Renal pelvis (tissue), 1 donor: ENCODE measurements at regions not wholly inside any gene's neighbourhood (a gene's known extent, or its start where the extent isn't known, plus 50 kb on each side); places are given as distances from the start of the nearest gene placed in this dataset.

Experiments
- DNase-seq: peaks from one replicate; pipeline ENCODE4 v3.0.0-alpha.2; 2013

DNA sequence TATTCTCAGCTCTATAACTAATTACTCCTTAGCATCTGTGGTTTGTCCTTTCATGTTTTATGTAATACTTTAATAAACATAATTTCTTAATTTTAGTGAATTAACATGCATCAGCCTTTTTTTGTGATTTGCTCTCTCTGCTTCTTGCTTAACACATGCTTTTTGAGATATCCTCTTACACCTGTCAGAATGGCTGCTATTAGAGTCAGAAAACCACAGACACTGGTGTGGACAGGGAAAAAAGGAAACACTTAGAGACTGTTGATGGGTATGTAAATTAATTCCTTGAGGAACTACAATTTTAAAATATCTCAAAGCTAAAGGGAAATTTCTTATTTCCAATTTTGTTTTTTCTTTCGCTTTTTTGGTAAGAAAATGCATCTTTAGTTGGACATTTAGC lies 549.0 kb downstream of the ZNF804A start:
- DNase-seq = no peak

DNA sequence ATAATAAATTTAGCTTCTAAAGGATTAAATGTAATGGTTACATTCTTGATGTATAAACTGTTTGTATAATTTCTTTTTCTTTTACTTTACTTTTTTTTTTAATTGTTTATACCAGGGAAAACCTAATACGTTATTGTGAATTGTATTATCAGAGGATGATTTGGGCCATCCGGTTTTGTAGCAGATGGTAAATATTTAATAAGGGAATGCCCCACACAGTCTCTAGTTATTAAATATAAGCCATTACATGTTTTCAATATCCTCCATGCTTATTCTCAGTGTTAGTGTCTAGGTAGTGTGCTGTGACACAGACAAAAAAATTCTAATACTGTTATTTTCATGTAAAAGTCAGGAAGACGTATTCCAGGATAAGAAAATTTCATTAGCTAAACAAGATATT lies 553.9 kb downstream of the ZNF804A start:
- DNase-seq = no peak

GRCh38 chr2:185161701-185162100 lies 563.4 kb downstream of the ZNF804A start:
- no peak for DNase-seq

- DNase-seq = no peak
Observed at GRCh38 chr2:185174353-185174752, 564.3 kb upstream of the FSIP2 start.

DNA sequence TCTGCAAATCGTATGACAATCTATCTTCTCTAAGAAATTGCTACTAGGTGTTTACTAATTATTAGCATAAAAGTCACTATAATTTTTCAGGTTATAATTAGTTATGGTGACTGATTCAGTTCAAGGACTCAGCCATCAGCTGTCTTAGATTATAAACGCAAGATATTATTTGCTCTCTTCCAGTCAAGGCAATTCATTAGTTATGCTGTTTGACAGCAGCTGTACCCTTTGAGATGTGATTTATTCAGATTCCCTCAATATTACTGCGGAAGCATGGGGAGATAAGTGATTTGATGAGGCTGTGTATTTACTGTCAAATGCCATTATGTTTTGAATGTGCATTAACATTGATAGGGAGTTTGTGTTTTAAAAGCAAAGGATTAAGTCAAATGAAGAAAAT lies 558.9 kb upstream of the FSIP2 start:
- DNase-seq = no peak

- DNase-seq = no peak
Observed at GRCh38 chr2:185181901-185182300, 556.7 kb upstream of the FSIP2 start.

DNA sequence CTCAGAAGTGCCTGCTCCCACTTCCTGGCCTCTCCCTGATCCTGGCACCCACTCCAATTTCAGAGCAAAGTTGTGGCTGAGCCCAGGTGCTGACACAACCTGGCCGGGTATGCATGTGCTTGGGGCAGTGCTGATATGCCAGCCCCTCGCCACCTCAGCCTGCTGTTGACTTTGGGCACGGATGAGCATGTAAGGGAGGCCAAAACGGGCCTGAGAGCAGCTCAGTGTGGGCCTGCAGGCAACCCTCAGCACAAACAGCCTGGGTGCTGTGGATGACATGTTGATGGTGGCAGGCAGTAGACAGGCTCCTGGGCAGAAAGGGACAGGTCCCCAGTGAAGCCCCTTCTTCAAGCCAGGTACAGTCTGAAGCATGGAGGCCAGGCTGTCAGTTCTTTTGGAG lies 553.6 kb upstream of the FSIP2 start:
- no peak for DNase-seq

DNA sequence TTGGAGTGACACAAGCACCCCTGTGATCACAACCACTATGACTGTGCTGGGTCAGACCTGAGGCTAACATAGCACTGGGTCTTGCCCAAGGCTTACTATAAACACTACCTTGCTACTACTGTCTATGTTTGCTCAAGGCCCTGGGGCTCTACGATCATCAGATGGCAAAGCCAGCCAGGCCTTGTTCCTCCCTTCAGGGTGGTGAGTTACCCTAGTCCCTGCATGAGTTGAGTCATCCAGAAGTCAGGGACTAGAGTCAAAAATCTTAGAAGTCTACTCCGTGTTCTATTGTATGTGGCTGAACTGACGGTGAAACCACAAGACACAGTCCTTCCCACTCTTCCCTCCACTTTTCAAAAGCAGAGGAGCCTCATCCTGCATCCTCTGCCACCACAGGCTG lies 551.2 kb upstream of the FSIP2 start:
- no peak for DNase-seq

GRCh38 chr2:185188656-185189055 lies 549.9 kb upstream of the FSIP2 start:
- peak; percentile 47 for DNase-seq

GRCh38 chr2:185201063-185201462 lies 537.5 kb upstream of the FSIP2 start:
- DNase-seq = no peak

DNA sequence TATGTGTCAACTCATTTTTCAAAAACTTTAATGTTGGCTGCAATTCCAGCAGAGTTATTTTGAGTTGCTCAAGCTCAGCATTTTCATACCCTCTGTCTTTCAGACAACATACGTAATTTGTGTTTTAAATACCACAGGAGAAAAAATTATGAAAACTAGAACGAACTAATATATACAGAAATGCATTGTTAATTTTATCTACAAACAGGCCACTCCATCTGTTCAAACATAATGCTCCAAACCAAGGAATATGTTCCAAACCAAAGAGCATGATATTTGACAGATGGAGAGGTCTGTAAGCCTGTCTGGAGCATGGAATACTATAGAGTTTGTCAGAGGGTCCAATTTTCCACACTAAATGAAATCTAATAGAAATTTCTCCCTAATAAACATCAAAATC lies 536.2 kb upstream of the FSIP2 start:
- DNase-seq = no peak

DNA sequence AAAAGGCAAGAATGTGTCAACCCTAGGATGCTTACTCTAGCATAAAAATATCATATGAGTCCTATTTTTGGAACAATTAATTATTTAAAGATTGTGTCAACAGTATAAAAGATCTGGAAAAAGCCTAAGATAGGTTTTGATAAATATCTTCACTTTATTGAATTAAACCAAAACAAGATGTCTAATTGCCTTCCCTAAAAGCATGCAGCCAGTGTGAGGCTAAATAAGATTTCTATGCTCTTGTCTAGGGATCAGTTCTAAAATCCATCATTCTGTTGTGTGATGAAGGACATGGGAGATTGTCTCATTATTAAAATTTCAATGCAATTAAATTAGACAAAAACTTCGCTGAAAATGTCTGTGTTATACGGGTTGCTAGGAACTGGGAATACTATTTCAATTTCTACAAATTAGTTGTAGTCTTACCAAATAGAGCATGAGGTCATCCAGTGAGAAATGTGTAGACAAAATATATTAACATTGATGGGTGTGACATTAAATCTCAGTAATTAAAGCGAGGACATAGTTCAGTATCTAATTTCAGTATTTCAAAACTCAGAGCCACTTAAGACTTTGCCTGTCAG lies 535.6 kb upstream of the FSIP2 start:
- no peak for DNase-seq

- peak; percentile 30 for DNase-seq
Observed at GRCh38 chr2:185208261-185208660, 530.3 kb upstream of the FSIP2 start.

DNA sequence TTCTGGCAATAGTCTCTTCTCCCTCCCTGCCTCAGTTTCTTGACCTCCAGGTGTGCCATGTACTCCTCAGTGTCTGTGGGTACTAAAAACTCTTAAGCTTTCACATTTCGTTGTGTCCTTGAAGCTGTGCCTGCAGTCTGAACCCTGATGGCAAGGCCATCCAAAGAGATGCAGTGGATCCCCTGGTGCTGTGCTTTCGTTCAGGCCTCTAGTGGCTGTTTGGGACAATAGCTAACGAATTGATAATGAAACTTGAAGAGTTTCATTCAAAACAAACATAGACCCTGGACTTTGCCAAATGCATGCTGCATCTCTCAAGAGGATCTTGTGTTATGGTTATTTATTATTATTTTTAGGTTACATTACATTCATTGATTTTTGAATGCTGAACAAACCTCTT lies 523.1 kb upstream of the FSIP2 start:
- no peak for DNase-seq

DNA sequence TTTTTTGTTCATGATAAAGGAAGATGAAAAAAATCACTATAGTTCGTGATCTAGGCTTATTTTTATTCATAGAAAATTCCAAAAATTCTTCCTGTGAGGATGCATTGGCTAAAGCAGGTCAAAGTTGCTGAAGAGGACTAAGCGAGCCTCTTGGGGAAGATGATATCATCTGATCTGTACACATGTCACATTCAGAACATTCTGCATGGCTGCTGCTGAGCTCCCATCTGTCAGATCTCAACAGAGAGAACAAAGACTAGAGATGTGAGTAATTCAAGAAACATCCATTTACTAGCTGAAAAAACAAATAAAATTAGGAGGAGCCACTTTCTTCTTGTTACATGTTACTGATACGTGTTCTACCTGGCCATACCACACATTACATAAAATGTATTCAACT lies 518.6 kb upstream of the FSIP2 start:
- DNase-seq = no peak

DNA sequence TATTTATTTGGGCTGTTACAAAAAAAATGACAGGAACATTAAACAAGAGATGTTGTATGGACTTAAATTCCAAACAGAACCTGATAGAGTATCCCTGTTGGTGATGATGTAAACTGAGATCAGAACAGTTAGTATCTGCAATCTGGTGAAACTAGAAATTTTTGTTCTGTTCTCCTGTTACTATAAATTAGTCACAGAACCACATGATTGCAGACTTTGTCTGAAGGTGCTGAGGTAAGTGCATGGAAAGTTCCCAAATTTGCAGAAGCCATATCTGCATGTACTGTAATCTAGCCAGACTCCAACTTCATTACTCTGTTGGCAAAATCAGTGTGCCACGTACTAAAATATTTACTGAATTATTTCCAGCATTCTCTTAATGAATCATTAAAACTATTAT lies 516.3 kb upstream of the FSIP2 start:
- DNase-seq = no peak

GRCh38 chr2:185227391-185227790 lies 511.2 kb upstream of the FSIP2 start:
- no peak for DNase-seq

DNA sequence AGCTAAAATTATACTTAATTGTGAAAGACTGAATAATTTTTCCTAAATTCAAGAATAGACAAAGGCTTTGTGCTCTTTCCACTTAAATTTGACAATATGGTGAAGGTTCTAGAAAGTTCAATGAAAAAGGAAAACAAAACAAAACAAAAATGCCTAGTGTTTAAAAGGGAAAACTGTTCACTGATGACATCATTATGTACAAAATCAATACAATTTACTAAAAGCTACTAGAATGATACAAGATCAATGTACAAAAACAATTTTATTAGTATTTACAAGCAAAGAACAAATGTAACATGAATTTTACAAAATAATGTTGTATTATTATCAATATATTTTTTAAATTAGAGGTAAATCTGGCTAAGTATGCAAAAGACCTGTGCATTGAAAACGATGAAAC lies 499.1 kb upstream of the FSIP2 start:
- DNase-seq = no peak

GRCh38 chr2:185240796-185241195 lies 497.8 kb upstream of the FSIP2 start:
- DNase-seq = no peak

DNA sequence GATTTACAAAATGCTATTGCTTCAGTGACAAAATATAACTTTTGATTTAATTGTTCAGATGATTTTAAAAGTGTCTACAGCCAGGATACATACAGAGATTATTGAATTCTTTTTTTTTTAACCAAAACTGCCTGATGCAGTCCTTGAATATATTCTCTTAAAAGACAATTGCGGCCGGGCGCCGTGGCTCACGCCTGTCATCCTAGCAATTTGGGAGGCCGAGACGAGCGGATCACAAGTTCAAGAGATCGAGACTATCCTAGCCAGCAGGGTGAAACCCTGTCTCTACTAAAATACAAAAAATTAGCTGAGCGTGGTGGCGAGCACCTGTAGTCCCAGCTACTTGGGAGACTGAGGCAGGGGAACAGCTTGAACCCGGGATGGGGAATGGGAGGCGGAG lies 497.0 kb upstream of the FSIP2 start:
- DNase-seq = no peak

DNA sequence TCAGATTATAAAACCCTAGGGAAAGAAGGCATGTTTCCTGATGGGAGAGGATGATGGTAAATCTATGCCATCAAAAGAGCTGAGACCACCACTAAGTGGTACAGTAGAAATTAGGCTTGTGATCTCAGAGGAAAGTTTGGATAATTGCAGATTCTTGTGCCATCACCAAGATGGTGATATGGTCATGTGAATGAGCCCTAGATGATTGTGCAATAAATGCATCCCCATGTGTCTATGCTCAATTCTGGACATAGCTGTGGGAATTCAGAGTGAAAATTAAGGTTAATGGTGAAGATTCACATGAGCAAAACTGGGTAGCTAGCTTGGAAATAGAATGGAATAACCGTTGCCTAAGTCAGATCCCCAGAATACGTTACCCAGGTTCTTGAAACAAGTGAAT lies 496.1 kb upstream of the FSIP2 start:
- DNase-seq = no peak

DNA sequence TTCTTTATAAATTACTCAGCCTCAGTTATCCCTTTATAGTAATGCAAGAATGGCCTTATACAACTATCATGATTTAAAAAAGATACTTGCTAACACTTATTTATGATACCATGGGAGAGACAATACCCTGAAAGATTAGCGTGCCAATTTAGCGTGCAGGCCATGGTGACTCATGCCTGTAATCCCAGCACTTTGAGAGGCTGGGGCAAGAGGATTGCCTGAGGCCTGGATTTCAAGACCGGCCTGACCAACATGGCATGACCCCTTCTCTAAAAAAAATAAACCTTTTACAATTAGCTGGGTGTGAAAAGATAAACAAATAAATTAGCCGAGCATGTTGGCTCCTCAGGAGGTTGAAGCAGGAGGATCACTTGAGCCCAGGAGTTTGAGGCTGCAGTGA lies 493.4 kb upstream of the FSIP2 start:
- DNase-seq = no peak

- no peak for DNase-seq
Observed at GRCh38 chr2:185245806-185246205, 492.8 kb upstream of the FSIP2 start.

DNA sequence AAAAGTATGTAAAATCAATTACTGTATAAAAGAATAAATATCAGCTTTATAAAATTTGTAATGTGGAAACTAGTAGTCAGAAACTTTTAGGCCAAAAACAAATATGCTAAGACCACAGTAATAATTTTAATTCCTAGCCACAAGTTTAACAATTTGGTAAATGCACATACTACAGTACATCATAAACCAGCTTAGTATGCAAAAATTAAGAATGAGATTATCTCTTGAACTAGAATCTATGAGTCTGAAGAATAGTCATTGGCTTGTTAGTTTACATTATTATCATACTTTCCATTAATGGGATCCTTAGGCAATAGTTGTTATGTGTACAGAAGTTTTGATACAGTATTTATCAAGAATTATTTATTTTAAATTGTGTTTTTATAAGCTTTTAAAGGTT lies 491.9 kb upstream of the FSIP2 start:
- DNase-seq = no peak

DNA sequence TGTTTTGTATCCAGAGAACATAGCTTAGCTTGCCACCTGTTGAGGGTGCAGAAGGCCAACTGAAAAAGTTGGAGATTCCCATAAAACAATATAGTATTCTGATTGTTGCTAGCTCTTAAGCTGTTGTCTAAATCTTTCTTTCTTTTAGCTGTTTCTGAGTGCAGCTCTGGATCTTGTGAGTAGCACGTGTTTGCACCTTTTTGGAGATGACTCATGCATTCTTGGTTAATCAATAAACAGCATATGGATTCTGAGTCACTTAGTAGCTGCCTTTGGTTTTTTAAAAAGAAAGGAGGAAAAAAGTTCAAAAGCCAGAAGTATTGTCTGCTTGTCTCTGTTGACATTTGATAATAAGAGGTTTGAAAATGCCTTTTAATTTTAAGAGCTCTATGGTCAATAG lies 483.0 kb upstream of the FSIP2 start:
- DNase-seq = no peak
